ENCODE measurements at regions not wholly inside any gene's neighbourhood (a gene's known extent, or its start where the extent isn't known, plus 50 kb on each side); places are given as distances from the start of the nearest gene placed in this dataset.

GRCh38 chr9:83153030-83153429 is 90.1 kb upstream of the RASEF start:
- no peak for TF ChIP-seq CTCF (IDR thresholded peaks at IDR 0.05; ENCODE audit: insufficient read depth, low read depth, low read length, missing control alignments)
- H3K4me3 ChIP-seq (ENCODE audit: low read depth, low read length): no peak overlapping the region
- no peak for DNase-seq (ENCODE audit: low read depth)

- TF ChIP-seq CTCF (IDR thresholded peaks at IDR 0.05; ENCODE audit: insufficient read depth, low read depth, low read length, missing control alignments): no peak
- DNase-seq (ENCODE audit: low read depth): no peak
- H3K4me3 ChIP-seq (ENCODE audit: low read depth, low read length): no peak overlapping the region
These were observed 88.7 kb upstream of the RASEF start for GRCh38 chr9:83151627-83152137.

- no peak for DNase-seq (ENCODE audit: low read depth)
- no peak for TF ChIP-seq CTCF (IDR thresholded peaks at IDR 0.05; ENCODE audit: insufficient read depth, low read depth, low read length, missing control alignments)
- no peak overlapping the region for H3K4me3 ChIP-seq (ENCODE audit: low read depth, low read length)
These were observed 84.6 kb upstream of the RASEF start for GRCh38 chr9:83147315-83148149.

GRCh38 chr9:83146325-83146724 is 83.4 kb upstream of the RASEF start:
- H3K4me3 ChIP-seq (ENCODE audit: low read depth, low read length): no peak overlapping the region
- DNase-seq (ENCODE audit: low read depth): no peak
- no peak for TF ChIP-seq CTCF (IDR thresholded peaks at IDR 0.05; ENCODE audit: insufficient read depth, low read depth, low read length, missing control alignments)

GRCh38 chr9:83144492-83144891 is 81.5 kb upstream of the RASEF start:
- no peak overlapping the region for H3K4me3 ChIP-seq (ENCODE audit: low read depth, low read length)
- DNase-seq (ENCODE audit: low read depth): no peak
- TF ChIP-seq CTCF (IDR thresholded peaks at IDR 0.05; ENCODE audit: insufficient read depth, low read depth, low read length, missing control alignments): no peak

GRCh38 chr9:83142389-83142788 is 79.4 kb upstream of the RASEF start:
- DNase-seq (ENCODE audit: low read depth): no peak
- H3K4me3 ChIP-seq (ENCODE audit: low read depth, low read length): no peak overlapping the region
- no peak for TF ChIP-seq CTCF (IDR thresholded peaks at IDR 0.05; ENCODE audit: insufficient read depth, low read depth, low read length, missing control alignments)

- no peak overlapping the region for H3K4me3 ChIP-seq (ENCODE audit: low read depth, low read length)
- TF ChIP-seq CTCF (IDR thresholded peaks at IDR 0.05; ENCODE audit: insufficient read depth, low read depth, low read length, missing control alignments): no peak
- DNase-seq (ENCODE audit: low read depth): no peak
These were observed 78.9 kb upstream of the RASEF start for GRCh38 chr9:83141887-83142286.
